GM18502 (cell line): ENCODE measurements at regions not wholly inside any gene's neighbourhood (a gene's known extent, or its start where the extent isn't known, plus 50 kb on each side); places are given as distances from the start of the nearest gene placed in this dataset.
A peak's percentile ranks its signal among the peaks of the same experiment; 100 is the strongest.
"Not testable (repeated sequence)": the region's sequence is repeated elsewhere in the genome, so short reads cannot be mapped to it uniquely, and the experiment has no call there.

ENCODE experiments used
- ATAC-seq: cut with Tn5 transposase; IDR thresholded peaks from one replicate; pipeline ENCODE4 v1.9.1; 2021; ENCODE audit warnings: mild to moderate bottlenecking; ENCODE audit not compliant: unreplicated experiment, poor library complexity

DNA sequence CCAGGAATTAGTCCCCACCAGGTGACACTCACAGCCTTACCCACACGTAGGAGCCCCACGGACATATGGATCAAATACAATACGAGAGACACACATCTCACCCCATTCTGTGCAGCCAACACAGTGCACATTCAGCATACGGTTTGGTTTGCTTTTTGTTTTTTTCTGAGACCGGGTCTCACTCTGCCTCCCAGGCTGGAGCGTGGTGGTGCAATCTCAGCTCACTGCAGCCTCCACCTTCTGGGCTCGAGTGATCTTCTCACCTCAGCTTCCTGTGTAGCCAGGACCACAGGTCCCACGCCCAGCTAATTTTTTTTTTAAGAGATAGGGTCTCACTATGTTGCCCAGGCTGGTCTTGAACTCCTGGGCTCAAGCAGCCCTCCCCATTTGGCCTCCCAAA is 102.8 kb downstream of the POTEB start:
- ATAC-seq: not testable (repeated sequence)

DNA sequence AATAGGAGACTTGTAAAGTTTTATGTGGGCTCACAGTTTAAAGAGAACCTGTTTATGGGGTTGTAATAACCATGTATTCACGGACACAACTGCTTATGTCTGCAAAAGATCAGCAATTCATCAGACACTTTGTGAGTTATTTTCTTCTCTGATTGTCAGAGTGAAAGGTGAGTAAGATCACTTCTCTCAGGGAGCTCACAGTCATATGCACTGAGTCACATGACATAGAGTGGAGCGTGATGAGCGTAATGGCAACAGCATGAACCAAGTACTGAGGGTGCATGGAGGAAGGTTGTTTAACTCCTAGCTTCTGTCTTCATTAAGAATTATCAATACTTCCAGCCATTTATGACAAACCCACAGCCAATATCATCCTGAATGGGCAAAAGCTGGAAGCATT is 111.0 kb downstream of the POTEB start:
- ATAC-seq: not testable (repeated sequence)

DNA sequence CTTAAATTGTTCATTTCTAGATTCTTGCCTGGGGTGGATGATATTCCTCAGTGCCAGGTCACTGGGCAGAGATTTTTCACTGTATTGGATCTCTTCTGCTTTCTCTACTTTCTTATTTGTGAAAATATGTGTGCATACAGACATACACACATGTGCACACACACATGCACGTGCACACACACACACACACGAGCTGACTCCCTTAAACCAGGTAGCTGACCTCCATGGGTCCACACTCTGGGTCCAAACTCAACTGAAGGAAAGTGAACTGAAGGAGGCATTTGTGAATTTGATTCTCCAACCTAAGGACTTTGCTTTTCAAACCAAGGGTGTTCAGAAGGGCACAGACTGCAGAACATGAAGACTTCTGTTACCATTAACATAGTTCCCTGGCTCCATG is 113.8 kb downstream of the POTEB start:
- not testable (repeated sequence) for ATAC-seq

DNA sequence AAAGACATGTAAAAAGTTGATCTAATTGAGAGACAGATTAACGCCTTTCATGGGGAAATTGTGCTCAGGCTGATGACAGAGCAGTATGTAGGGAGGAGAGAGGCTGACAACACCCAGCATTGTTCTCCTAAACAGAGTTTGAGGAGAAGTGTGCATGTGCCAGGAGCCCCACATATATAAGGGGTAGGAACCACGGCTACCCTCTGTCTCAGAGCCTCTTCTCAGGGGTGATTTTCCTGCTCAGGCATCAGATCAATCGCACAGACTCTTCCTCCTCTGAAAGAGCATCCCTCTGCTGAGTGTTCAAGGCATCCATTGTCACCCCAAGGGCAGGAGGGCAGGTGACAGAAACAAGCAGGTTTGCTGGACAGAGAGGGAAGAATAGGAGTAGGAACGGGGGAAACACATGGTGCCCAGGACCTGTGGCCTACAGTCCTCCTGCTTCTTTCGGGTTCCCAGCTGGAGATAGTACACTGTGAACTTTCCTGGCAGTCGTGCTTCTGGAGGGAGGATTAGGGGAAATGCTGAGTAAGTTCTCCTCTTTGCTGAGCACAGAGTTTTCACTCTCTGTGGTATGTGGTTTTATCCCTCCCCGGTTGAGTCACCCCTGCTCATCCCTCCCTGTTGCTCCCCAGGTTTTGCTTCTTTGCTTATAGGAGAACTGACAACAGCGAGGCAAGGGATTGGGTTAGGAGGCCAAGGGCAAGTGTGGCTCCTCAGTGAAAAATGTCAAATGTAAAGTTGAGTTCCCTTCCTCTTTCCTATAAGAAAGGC is 117.1 kb downstream of the POTEB start:
- ATAC-seq: peak; percentile 72

DNA sequence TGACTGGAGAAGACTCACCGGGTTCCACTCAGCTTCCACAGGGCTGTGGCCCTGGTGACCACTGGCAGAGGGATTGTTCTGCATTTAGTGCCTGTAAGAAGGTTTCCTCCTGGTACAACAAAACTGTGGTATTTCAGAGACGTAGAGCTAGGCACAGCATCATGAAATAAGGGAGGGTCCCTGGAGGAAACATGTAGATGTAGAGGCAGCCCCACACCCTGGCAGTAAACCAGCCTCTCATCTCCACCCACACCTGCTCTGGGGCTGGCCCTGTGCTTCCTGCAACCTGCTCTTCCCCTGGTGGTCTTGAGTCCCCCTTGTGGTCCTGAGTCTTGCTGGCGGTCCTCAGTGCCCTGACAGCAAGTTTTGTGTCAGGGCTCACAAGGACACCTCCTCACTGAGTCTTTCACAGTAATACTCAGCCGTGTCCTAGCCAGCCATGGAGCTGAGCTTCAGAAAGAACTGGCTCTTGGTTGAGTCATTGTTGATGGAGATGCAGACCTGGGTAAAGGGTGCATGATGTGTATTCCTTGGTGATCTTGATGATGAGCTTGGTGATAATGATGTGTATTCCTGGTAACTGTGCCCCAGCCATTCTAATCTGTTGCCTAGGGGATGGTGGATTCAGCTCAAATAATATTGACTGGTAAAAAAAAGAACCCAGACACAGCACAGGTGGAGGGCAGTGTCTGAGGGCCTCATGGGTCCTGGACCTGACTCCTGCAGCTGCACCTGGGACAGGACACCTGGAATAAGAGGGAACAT is 118.0 kb downstream of the POTEB start:
- ATAC-seq: not testable (repeated sequence)

DNA sequence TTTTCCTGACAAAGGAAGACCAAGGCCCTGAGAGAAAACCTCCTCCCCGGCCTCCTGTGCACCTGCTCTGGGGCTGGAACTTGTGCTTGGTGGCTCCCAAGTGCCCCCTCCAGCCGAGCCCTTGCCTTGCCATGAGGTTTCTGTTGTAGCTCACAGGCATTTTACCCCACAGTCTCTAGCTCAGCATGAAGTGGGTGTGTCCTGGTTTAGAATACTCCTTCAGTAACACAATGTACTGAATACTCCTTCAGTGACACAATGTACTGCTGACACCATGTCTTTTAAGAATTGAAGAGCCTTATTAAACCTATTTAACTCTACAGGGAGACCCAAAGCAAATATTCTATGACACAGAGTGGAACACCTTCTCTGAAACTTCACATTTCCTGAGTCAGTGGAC is 123.7 kb downstream of the POTEB start:
- ATAC-seq: not testable (repeated sequence)

DNA sequence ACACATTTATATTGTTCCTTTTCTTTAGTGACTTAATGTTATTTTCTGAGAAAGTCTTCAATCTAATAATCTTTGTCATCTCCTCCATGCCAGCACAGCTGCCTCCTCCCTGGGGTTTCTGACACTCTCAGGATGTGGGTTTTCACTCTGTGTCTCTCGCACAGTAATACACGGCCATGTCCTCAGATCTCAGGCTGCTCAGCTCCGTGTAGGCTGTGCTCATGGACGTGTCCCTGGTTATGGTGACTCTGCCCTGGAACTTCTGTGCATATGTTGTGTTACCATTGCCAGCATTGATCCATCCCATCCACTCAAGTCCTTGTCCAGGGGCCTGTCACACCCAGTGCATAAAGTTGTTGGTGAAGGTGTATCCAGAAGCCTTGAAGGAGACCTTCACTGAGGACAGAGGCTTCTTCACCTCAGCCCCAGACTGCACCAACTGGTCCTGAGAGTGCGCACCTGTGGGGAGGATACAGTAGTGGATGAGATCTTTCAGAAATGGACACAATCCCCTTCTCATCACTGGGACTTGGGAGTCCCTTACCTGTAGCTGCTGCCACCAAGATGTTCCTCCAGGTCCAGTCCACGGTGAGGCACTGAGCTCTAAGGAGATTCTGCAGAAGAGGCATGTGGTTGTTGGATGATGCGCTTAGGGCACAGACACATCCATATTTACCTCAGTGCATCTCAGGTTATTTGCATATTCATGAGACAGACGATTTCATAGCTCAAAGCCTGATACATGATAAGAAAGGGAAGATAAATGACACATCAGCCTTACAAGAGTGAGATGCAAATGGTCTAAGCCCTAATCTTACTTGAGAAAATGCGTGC is 125.2 kb downstream of the POTEB start:
- not testable (repeated sequence) for ATAC-seq

DNA sequence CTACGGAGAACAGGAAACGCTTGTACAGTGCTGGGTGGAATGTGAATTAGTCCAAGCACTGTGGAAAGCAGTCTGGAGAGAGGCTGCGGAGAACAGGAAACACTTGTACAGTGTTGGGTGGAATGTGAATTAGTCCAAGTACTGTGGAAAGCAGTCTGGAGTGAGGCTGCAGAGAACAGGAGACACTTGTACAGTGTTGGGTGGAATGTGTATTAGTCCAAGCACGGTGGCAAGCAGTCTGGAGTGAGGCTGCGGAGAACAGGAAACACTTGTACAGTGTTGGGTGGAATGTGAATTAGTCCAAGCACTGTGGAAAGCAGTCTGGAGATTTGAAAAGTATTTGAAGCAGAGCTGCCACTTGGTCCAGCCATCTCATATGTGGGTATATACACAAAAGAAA is 128.4 kb downstream of the POTEB start:
- not testable (repeated sequence) for ATAC-seq

DNA sequence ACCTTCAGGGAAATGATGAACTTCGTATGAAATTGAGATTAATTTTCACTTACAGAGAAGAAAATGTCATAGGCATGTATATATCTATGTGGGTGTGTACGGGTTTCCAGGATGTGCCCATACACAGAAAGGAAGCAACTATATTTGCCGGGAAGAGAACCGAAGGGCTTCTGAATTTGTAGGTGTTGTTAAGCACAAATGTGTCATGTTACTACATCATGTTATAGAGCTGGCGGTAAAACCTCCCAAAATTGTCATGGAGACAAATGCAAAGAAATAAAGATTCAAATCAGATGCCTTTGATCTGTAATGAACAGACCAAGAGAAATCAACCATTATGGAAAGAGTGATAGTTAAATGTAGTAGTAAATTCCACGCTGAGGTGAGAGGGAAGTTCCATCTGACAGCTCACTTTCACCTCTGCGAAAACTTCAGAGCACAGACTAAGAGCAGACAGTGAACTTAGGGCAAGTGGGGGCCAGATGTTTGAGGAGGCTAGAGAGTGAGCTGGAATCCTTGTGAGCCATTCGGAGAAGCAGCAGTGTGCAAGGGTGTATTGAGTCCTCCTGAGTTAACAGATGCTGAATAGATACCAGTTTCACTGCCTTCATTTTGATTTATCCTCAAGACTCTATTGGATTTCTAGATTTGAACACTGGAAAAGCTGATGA is 133.2 kb downstream of the POTEB start:
- not testable (repeated sequence) for ATAC-seq

DNA sequence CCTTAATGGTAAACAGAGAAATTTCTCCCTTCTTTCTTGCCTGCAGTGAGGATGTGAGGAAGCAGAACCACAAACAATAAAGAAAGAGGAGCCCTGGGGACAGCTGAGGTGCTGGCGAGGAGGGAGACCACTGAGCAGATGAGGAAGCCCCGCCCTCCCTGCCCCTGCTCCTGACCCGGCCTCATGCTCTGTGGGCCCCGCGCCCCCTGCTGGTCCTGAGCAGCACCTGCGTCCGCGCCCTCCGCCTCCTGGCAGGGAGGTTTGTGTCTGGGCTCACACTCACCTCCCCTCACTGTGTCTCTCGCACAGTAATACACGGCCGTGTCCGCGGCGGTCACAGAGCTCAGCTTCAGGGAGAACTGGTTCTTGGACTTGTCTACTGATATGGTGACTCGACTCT is 135.5 kb downstream of the POTEB start:
- peak; percentile 89 for ATAC-seq

DNA sequence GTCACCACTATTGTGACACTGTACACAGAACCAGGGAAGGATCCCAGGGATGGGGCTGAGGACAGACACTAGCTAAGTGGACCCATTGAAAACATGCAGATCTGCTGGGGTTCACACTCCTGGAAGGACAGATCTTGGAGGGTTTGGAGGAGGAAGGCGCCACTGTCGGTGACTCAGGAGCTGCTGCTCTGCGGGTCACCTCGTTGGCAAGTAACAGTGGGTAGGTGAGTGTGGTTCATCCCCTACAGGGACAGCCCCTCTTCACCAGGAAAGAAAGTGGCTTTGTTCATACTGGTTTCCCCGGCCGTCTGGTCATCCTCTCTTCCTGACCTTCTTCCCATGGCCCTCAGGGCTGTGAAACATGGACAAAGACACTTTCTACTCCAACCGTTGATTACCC is 139.5 kb downstream of the POTEB start:
- ATAC-seq: not testable (repeated sequence)

DNA sequence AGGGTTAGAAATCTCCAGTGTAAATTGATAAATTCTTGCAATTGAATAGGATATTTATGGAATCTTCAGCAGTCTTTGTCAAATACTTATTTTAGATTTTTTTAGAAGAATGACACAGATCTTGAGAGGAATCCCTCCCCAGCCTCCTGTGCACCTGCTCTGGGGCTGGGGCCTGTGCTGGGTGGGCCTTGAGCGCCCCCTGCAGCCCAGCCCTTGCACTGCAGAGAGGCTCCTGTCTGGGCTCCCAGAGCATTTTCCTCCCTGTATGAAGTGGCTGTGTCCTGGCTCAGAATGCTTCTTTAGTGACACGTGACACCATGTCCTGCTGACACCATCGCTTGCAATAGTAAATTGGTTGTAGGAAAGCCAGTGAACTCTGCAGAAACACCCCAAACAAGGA is 141.1 kb downstream of the POTEB start:
- not testable (repeated sequence) for ATAC-seq

DNA sequence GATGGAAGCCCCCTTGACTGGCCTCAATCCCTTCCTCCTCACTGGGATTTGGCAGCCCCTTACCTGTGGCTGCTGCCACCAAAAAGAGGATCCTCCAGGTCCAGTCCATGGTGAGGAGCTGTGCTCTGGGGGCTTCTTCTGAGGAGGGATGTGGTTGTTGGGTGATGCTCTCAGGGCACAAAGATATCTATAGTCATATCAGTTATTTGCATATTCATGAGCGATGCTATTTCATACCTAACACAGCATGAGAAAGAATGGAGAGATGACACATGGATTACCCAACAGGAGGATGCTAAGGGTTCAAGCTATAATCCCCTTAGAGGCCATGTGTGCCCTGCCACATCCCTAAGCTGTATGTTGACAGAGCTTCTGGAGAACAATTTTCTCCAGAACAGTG is 141.7 kb downstream of the POTEB start:
- not testable (repeated sequence) for ATAC-seq

DNA sequence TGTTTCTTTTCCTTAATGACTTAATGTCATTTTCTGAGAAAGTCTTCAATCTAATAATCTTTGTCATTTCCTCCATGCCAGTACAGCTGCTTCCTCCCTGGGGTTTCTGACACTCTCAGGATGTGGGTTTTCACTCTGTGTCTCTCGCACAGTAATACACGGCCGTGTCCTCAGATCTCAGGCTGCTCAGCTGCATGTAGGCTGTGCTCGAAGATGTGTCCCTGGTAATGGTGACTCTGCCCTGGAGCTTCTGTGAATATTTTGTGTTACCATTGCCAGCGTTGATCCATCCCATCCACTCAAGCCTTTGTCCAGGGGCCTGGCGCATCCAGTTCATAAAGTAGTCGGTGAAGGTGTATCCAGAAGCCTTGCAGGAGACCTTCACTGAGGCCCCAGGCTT is 142.2 kb downstream of the POTEB start:
- not testable (repeated sequence) for ATAC-seq

DNA sequence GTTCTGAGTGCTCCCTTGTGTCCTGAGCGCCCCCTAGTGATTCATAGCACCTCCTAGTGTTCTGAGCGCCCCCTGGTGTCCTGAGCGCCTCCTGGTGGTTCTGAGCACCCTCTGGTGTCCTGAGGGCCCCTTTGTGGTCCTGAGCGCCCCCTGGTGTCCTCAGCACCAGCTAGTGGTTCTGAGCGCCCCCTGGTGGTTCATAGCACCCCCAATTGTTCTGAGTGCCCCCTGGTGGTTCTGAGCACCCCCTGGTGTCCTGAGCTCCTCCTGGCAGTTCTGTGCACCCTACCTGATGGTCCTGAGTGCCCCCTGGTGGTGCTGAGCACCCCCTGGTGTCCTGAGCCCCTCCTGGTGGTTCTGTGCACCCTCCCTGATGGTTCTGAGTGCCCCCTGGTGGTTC is 146.0 kb downstream of the POTEB start:
- ATAC-seq: peak; percentile 62

DNA sequence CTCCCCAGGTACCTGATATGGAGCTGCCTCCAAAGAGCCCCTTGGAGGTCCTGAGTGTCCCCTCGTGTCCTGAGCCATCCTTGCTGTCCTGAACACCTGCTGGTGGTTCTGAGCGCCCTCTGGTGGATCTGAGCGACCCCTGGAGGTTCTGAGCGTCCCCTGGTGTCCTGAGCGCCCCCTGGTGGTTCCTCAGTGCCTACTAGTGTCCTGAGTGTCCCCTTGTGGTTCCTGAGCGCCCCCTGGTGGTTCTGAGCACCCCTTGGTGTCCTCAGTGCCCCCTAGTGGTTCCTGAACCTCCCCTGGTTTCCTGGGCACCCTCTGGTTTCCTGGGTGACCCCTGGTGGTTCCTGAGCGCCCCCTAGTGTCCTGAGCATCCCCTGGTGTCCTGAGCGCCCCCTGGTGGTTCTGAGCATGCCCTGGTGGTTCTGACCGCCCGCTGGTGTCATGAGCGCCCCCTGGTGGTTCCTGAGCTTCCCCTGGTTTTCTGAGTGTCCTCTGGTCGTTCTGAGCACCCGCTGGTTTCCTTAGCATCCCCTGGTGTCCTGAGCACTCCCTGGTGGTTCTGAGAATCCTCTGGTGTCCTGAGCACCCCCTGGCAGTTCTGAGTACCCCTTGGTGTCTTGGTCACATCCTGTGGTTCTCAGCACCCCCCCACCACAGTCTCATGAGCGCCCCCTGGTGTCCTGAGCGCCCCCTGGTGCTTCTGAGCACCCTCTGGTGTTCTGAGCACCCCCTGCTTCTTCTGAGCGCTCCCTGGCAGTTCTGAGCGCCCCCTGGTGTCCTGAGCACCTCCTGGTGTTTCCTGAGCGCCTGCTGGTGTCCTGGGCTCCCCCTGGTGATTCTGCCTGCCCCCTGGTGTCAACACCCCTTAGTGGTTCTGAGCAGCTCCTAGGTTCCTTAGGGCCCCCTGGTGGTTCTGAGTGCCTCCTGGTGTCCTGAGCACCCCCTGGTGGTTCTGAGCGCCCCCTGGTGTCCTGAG is 146.8 kb downstream of the POTEB start:
- ATAC-seq: peak; percentile 73

DNA sequence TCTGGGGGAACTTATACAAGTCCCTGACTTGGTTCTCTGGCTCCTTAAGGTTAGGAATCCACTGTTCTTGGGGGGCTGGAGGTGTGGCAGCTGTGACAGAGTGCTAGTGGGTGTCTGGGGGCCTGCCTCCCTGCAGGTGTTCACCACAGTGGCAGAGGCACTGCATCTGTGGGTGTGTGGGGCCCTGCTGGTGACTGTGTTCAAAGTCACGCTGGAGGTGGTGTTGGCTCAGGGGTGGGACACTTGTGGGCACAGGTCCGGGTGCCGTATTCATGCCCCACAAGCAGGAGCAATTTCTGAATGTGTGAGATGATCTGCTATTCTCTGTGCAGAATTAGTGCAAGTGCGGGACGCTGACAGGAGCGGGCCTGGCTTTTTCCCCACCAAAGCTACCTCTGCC is 152.5 kb downstream of the POTEB start:
- ATAC-seq: not testable (repeated sequence)

DNA sequence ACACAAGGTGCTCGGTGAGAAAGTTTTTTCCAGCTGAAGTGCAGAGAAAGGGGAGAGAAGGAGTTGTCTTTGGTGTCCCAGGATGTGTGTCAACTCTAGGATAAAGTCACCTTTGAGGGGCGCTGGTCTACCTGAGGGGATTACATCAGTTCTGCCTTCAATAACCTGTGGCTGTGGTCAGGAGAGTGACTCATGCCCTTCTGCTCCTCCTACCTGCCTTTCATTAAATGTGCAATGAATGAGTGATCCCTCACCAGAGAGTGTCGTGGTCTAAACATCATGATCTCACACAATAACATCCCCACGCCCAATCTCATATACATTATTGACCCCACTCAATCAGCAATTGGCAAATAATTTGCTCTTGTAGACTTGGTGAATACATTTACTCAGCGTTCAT is 156.4 kb downstream of the POTEB start:
- ATAC-seq: not testable (repeated sequence)

DNA sequence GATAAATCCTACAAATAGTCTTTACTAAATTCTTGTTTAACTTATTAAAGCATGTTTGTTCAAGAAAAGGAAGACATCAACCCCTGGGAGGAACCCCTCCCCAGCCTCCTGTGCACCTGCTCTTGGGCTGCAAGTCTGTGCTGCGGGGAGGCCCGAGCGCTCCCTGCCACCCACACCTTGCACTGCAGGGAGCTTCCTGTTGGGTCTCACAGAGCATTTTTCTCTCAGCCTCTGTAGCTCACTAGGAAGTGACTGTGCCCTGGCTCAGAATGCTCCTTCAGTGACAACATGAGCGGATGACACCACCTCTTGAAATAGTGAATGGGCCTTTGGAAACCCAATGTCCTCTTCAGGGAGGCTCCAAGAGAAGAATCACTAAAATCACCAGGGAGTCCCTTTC is 158.8 kb downstream of the POTEB start:
- ATAC-seq: peak; percentile 78
